Mucosa of gallbladder (tissue), 1 donor: ENCODE measurements at regions not wholly inside any gene's neighbourhood (a gene's known extent, or its start where the extent isn't known, plus 50 kb on each side); places are given as distances from the start of the nearest gene placed in this dataset.
A peak's percentile ranks its signal among the peaks of the same experiment; 100 is the strongest.

Source experiments
- DNase-seq: peaks from one replicate; pipeline ENCODE4 v3.0.0-alpha.2; 2020; ENCODE audit warnings: low spot score
- donor health status: DM: no; HTN: no; CAD: no.

GRCh38 chr12:89185889-89186288 is 166.4 kb downstream of the DUSP6 start:
- no peak for DNase-seq

- DNase-seq, result no peak
Observed at GRCh38 chr12:89185181-89185580, 167.1 kb downstream of the DUSP6 start.

- DNase-seq, result no peak
Observed at GRCh38 chr12:89183985-89184435, 168.3 kb downstream of the DUSP6 start.

GRCh38 chr12:89181271-89181920 is 170.9 kb downstream of the DUSP6 start:
- no peak for DNase-seq

GRCh38 chr12:89180496-89180895 is 171.8 kb downstream of the DUSP6 start:
- DNase-seq, result no peak

GRCh38 chr12:89179983-89180382 is 172.3 kb downstream of the DUSP6 start:
- peak; percentile 65 for DNase-seq

GRCh38 chr12:89179245-89179644 is 173.1 kb downstream of the DUSP6 start:
- no peak for DNase-seq

- DNase-seq, result no peak
Observed at GRCh38 chr12:89177802-89178395, 174.4 kb downstream of the DUSP6 start.

- DNase-seq, result no peak
Observed at GRCh38 chr12:89176676-89177075, 175.6 kb downstream of the DUSP6 start.

- DNase-seq, result no peak
Observed at GRCh38 chr12:89173678-89174077, 178.6 kb downstream of the DUSP6 start.

GRCh38 chr12:89173096-89173495 is 179.2 kb downstream of the DUSP6 start:
- no peak for DNase-seq

- DNase-seq, result no peak
Observed at GRCh38 chr12:89172224-89172623, 180.1 kb downstream of the DUSP6 start.

- no peak for DNase-seq
Observed at GRCh38 chr12:89169321-89169720, 183.0 kb downstream of the DUSP6 start.

GRCh38 chr12:89167986-89168385 is 184.3 kb downstream of the DUSP6 start:
- no peak for DNase-seq

GRCh38 chr12:89166525-89166934 is 185.8 kb downstream of the DUSP6 start:
- DNase-seq, result no peak

- DNase-seq, result no peak
Observed at GRCh38 chr12:89166121-89166520, 186.2 kb downstream of the DUSP6 start.

- DNase-seq, result no peak
Observed at GRCh38 chr12:89165703-89166102, 186.6 kb downstream of the DUSP6 start.

GRCh38 chr12:89163918-89164317 is 188.4 kb downstream of the DUSP6 start:
- DNase-seq, result no peak

GRCh38 chr12:89162589-89163261 is 189.6 kb downstream of the DUSP6 start:
- DNase-seq, result peak; percentile 62

GRCh38 chr12:89161557-89161956 is 190.7 kb downstream of the DUSP6 start:
- no peak for DNase-seq

- peak; percentile 19 for DNase-seq
Observed at GRCh38 chr12:89160716-89161123, 191.6 kb downstream of the DUSP6 start.

- no peak for DNase-seq
Observed at GRCh38 chr12:89157413-89157812, 194.9 kb downstream of the DUSP6 start.

- DNase-seq, result no peak
Observed at GRCh38 chr12:89156862-89157262, 195.4 kb downstream of the DUSP6 start.
